OCI-LY1 (cell line): ENCODE measurements at regions not wholly inside any gene's neighbourhood (a gene's known extent, or its start where the extent isn't known, plus 50 kb on each side); places are given as distances from the start of the nearest gene placed in this dataset.

ENCODE experiments used
- H2AFZ ChIP-seq: fragments of 200-600 bp; sonication (generic), shearing (Covaris generic); 2 replicates; pipeline ENCODE4 v1.6.0; 2014; ENCODE audit warnings: antibody characterized with exemption, mild to moderate bottlenecking, low read length
- H3F3A ChIP-seq: fragments of 200-600 bp; sonication (generic), shearing (Covaris generic); 2 replicates; pipeline ENCODE4 v1.6.0; 2014; ENCODE audit warnings: mild to moderate bottlenecking, antibody characterized with exemption, low read length, moderate library complexity; ENCODE audit not compliant: insufficient read depth
- H3K27ac ChIP-seq: fragments of 200-600 bp; sonication (generic); 2 replicates; pipeline ENCODE4 v1.5.1; 2014; ENCODE audit warnings: low read length, mixed run types, mild to moderate bottlenecking, low read depth; ENCODE audit not compliant: poor library complexity, severe bottlenecking
- H3K27me3 ChIP-seq: fragments of 200-600 bp; sonication (generic); 2 replicates; pipeline ENCODE4 v1.6.0; 2014; ENCODE audit warnings: antibody characterized with exemption, mild to moderate bottlenecking, low read length, moderate library complexity; ENCODE audit not compliant: insufficient read depth
- H3K36me3 ChIP-seq: fragments of 200-600 bp; sonication (generic); 2 replicates; pipeline ENCODE4 v1.6.1; 2014; ENCODE audit warnings: mild to moderate bottlenecking, antibody characterized with exemption, low read length, moderate library complexity, mixed read lengths; ENCODE audit not compliant: insufficient read depth
- H3K4me1 ChIP-seq: fragments of 200-600 bp; sonication (generic); 2 replicates; pipeline ENCODE4 v1.5.1; 2014; ENCODE audit warnings: mild to moderate bottlenecking, low read length, moderate library complexity; ENCODE audit not compliant: insufficient read depth, severe bottlenecking
- H3K4me2 ChIP-seq: fragments of 200-600 bp; sonication (generic), shearing (Covaris generic); 2 replicates; pipeline ENCODE4 v1.6.1; 2014; ENCODE audit warnings: low read length
- H3K4me3 ChIP-seq: fragments of 200-600 bp; sonication (generic); 2 replicates; pipeline ENCODE4 v1.5.1; 2014; ENCODE audit warnings: low read length, low read depth, mild to moderate bottlenecking, mixed read lengths; ENCODE audit not compliant: poor library complexity, severe bottlenecking
- H3K79me2 ChIP-seq: fragments of 200-600 bp; shearing (Covaris generic); 2 replicates; pipeline ENCODE4 v1.6.1; 2016; ENCODE audit warnings: mixed run types, low read length, mixed read lengths; ENCODE audit not compliant: insufficient read depth
- H3K9ac ChIP-seq: fragments of 200-600 bp; sonication (generic), shearing (Covaris generic); 2 replicates; pipeline ENCODE4 v1.6.1; 2014; ENCODE audit warnings: mild to moderate bottlenecking, low read length, mixed read lengths
- H3K9me2 ChIP-seq: fragments of 200-600 bp; sonication (generic), shearing (Covaris generic); 2 replicates; pipeline ENCODE4 v1.6.1; 2014; ENCODE audit warnings: low read depth, mild to moderate bottlenecking, low read length, mixed read lengths
- H3K9me3 ChIP-seq: fragments of 200-600 bp; shearing (Covaris generic); 2 replicates; pipeline ENCODE4 v1.6.1; 2014; ENCODE audit warnings: low read length, mixed read lengths
- H4K20me1 ChIP-seq: fragments of 200-600 bp; sonication (generic), shearing (Covaris generic); 2 replicates; pipeline ENCODE4 v1.6.0; 2016; ENCODE audit warnings: mild to moderate bottlenecking, low read length; ENCODE audit not compliant: insufficient read depth
- EZH2 ChIP-seq: fragments of 200-600 bp; sonication (generic), shearing (Covaris generic); IDR thresholded peaks from 2 replicates; pipeline ENCODE4 v1.8.0; 2017; ENCODE audit warnings: borderline replicate concordance, mixed run types, mild to moderate bottlenecking, antibody characterized with exemption, low read length, moderate library complexity, mixed read lengths
- TF ChIP-seq, protein P1 (sequence below): fragments of 200-600 bp; sonication (generic), shearing (Covaris generic); IDR thresholded peaks from 2 replicates; pipeline ENCODE4 v1.5.1; 2017; ENCODE audit warnings: mild to moderate bottlenecking, antibody characterized with exemption, low read length, moderate library complexity, mixed read lengths

- H3F3A ChIP-seq, result no peaks in the 10 kb centered on the region
- no peak overlapping the region for H2AFZ ChIP-seq
- no peaks in the 10 kb centered on the region for H4K20me1 ChIP-seq
- no peaks in the 10 kb centered on the region for H3K4me1 ChIP-seq
- no peak overlapping the region for H3K9ac ChIP-seq
- H3K9me2 ChIP-seq, result no peaks in the 10 kb centered on the region
- H3K4me2 ChIP-seq, result no peak overlapping the region
- TF ChIP-seq EZH2, result no peak
- TF ChIP-seq, protein P1, sequence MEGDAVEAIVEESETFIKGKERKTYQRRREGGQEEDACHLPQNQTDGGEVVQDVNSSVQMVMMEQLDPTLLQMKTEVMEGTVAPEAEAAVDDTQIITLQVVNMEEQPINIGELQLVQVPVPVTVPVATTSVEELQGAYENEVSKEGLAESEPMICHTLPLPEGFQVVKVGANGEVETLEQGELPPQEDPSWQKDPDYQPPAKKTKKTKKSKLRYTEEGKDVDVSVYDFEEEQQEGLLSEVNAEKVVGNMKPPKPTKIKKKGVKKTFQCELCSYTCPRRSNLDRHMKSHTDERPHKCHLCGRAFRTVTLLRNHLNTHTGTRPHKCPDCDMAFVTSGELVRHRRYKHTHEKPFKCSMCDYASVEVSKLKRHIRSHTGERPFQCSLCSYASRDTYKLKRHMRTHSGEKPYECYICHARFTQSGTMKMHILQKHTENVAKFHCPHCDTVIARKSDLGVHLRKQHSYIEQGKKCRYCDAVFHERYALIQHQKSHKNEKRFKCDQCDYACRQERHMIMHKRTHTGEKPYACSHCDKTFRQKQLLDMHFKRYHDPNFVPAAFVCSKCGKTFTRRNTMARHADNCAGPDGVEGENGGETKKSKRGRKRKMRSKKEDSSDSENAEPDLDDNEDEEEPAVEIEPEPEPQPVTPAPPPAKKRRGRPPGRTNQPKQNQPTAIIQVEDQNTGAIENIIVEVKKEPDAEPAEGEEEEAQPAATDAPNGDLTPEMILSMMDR, result no peak
- no peak overlapping the region for H3K4me3 ChIP-seq
- no peaks in the 10 kb centered on the region for H3K79me2 ChIP-seq
- no peaks in the 10 kb centered on the region for H3K27me3 ChIP-seq
- no peaks in the 10 kb centered on the region for H3K36me3 ChIP-seq
- H3K27ac ChIP-seq, result no peak overlapping the region
- no peaks in the 10 kb centered on the region for H3K9me3 ChIP-seq
These were observed 1171.8 kb downstream of the DIAPH3 start for GRCh38 chr13:58991826-58992477.

- Histone ChIP-seq H3K27ac (no peak overlapping the region), H3K9ac (no peak overlapping the region), H3K4me3 (no peak overlapping the region), H3K27me3 (no peaks in the 10 kb centered on the region), H3F3A (no peaks in the 10 kb centered on the region), H4K20me1 (no peaks in the 10 kb centered on the region), H2AFZ (no peak overlapping the region), H3K9me2 (no peaks in the 10 kb centered on the region), H3K36me3 (no peaks in the 10 kb centered on the region), H3K9me3 (no peaks in the 10 kb centered on the region), H3K79me2 (no peaks in the 10 kb centered on the region), H3K4me2 (no peak overlapping the region), H3K4me1 (no peaks in the 10 kb centered on the region)
- no peak for TF ChIP-seq EZH2
- TF ChIP-seq, protein P1, result no peak
These were observed 1171.2 kb downstream of the DIAPH3 start for GRCh38 chr13:58992478-58993042.

- H3K9ac ChIP-seq, result no peak overlapping the region
- H2AFZ ChIP-seq, result no peak overlapping the region
- H3K4me2 ChIP-seq, result no peak overlapping the region
- no peaks in the 10 kb centered on the region for H4K20me1 ChIP-seq
- H3K36me3 ChIP-seq, result no peaks in the 10 kb centered on the region
- no peaks in the 10 kb centered on the region for H3K9me2 ChIP-seq
- TF ChIP-seq, protein P1, result no peak
- no peak for TF ChIP-seq EZH2
- H3K4me1 ChIP-seq, result no peaks in the 10 kb centered on the region
- no peak overlapping the region for H3K27ac ChIP-seq
- no peaks in the 10 kb centered on the region for H3F3A ChIP-seq
- no peak overlapping the region for H3K4me3 ChIP-seq
- no peaks in the 10 kb centered on the region for H3K79me2 ChIP-seq
- H3K27me3 ChIP-seq, result no peaks in the 10 kb centered on the region
- H3K9me3 ChIP-seq, result no peaks in the 10 kb centered on the region
These were observed 1169.7 kb downstream of the DIAPH3 start for GRCh38 chr13:58994077-58994476.
